ENCODE measurements at regions not wholly inside any gene's neighbourhood (a gene's known extent, or its start where the extent isn't known, plus 50 kb on each side); places are given as distances from the start of the nearest gene placed in this dataset.

- Histone ChIP-seq H2AK5ac (ENCODE audit: low read length) (no peak overlapping the region), H3K4me2 (ENCODE audit: low read length) (no peak overlapping the region), H2BK5ac (ENCODE audit: low read depth, low read length, poor library complexity) (no peak overlapping the region), H4K91ac (ENCODE audit: low read depth, low read length) (no peak overlapping the region), H3K79me2 (ENCODE audit: control insufficient read depth, insufficient read depth, low read length, poor library complexity) (no peaks in the 10 kb centered on the region), H3K4me1 (ENCODE audit: control insufficient read depth in 1 of 2, insufficient read depth in 2 of 2, low read length in 2 of 2) (no peaks in the 10 kb centered on the region), H3K79me1 (ENCODE audit: low read length) (no peaks in the 10 kb centered on the region), H3K4ac (ENCODE audit: low read depth, low read length) (no peak overlapping the region), H3K14ac (ENCODE audit: low read length) (no peak overlapping the region), H2BK120ac (ENCODE audit: insufficient read depth, low read length, poor library complexity) (no peak overlapping the region), H3K23ac (ENCODE audit: low read length) (no peak overlapping the region), H3K9ac (ENCODE audit: low read length) (no peak overlapping the region), H3K27me3 (ENCODE audit: insufficient read depth, low read length) (no peaks in the 10 kb centered on the region), H3K18ac (ENCODE audit: low read length) (no peak overlapping the region), H3K4me3 (ENCODE audit: low read depth, low read length) (no peak overlapping the region), H4K12ac (ENCODE audit: low read depth, low read length) (no peak overlapping the region), H4K8ac (ENCODE audit: low read depth, low read length) (no peak overlapping the region), H3K36me3 (ENCODE audit: control insufficient read depth in 1 of 2, insufficient read depth in 2 of 2, low read length in 2 of 2) (no peaks in the 10 kb centered on the region), H3K9me3 (ENCODE audit: insufficient read depth, low read depth, low read length) (no peaks in the 10 kb centered on the region), H2BK12ac (ENCODE audit: low read length) (no peak overlapping the region), H2AFZ (ENCODE audit: insufficient read depth, low read length, poor library complexity) (no peak overlapping the region), H3K27ac (ENCODE audit: low read depth, low read length) (no peak overlapping the region)
- WGBS (ENCODE audit: extremely low coverage, insufficient coverage, insufficient read length), result no CpG with 5 or more reads among the region's 9 CpGs
- no peak for DNase-seq
Observed at GRCh38 chr5:124948062-124948753, 201.8 kb upstream of the ZNF608 start.

GRCh38 chr5:124948754-124949275 is 202.4 kb upstream of the ZNF608 start:
- Histone ChIP-seq H2AFZ (ENCODE audit: insufficient read depth, low read length, poor library complexity) (no peak overlapping the region), H3K18ac (ENCODE audit: low read length) (no peak overlapping the region), H3K79me2 (ENCODE audit: control insufficient read depth, insufficient read depth, low read length, poor library complexity) (no peaks in the 10 kb centered on the region), H3K4ac (ENCODE audit: low read depth, low read length) (no peak overlapping the region), H2BK5ac (ENCODE audit: low read depth, low read length, poor library complexity) (no peak overlapping the region), H3K4me2 (ENCODE audit: low read length) (no peak overlapping the region), H3K27me3 (ENCODE audit: insufficient read depth, low read length) (no peaks in the 10 kb centered on the region), H4K91ac (ENCODE audit: low read depth, low read length) (no peak overlapping the region), H2BK120ac (ENCODE audit: insufficient read depth, low read length, poor library complexity) (no peak overlapping the region), H4K12ac (ENCODE audit: low read depth, low read length) (no peak overlapping the region), H3K23ac (ENCODE audit: low read length) (no peak overlapping the region), H2AK5ac (ENCODE audit: low read length) (no peak overlapping the region), H3K9ac (ENCODE audit: low read length) (no peak overlapping the region), H3K4me3 (ENCODE audit: low read depth, low read length) (no peak overlapping the region), H3K36me3 (ENCODE audit: control insufficient read depth in 1 of 2, insufficient read depth in 2 of 2, low read length in 2 of 2) (no peaks in the 10 kb centered on the region), H3K4me1 (ENCODE audit: control insufficient read depth in 1 of 2, insufficient read depth in 2 of 2, low read length in 2 of 2) (no peaks in the 10 kb centered on the region), H3K79me1 (ENCODE audit: low read length) (no peaks in the 10 kb centered on the region), H3K27ac (ENCODE audit: low read depth, low read length) (no peak overlapping the region), H3K9me3 (ENCODE audit: insufficient read depth, low read depth, low read length) (no peaks in the 10 kb centered on the region), H3K14ac (ENCODE audit: low read length) (no peak overlapping the region), H4K8ac (ENCODE audit: low read depth, low read length) (no peak overlapping the region), H2BK12ac (ENCODE audit: low read length) (no peak overlapping the region)
- WGBS (ENCODE audit: extremely low coverage, insufficient coverage, insufficient read length), result no CpG with 5 or more reads among the region's 4 CpGs
- no peak for DNase-seq

DNA sequence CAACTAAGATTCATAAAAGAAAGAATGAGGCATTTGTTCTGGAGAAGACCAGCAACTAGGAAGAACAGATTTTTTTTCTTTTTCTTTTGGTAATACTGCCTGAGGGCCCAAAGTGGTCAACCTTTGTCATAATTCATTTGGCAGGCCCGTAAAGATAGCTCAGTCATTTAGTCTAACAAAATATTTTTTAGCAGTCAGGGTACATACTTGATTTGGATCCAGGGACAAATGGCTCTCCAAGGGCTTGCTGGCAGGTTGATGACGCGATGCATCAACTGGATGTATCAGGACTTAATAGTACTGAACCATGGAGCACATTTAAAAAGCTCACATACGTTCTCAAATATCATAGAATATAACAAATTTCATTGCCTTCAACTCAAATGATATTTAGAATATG is 203.4 kb upstream of the ZNF608 start:
- H4K8ac ChIP-seq (ENCODE audit: low read depth, low read length), result no peak overlapping the region
- no peak overlapping the region for H2BK12ac ChIP-seq (ENCODE audit: low read length)
- no peak overlapping the region for H2BK120ac ChIP-seq (ENCODE audit: insufficient read depth, low read length, poor library complexity)
- no peak overlapping the region for H3K4ac ChIP-seq (ENCODE audit: low read depth, low read length)
- no peak overlapping the region for H2AK5ac ChIP-seq (ENCODE audit: low read length)
- no peaks in the 10 kb centered on the region for H3K79me1 ChIP-seq (ENCODE audit: low read length)
- DNase-seq, result peak in 1 of 2 donors; percentile 35
- no peak overlapping the region for H4K12ac ChIP-seq (ENCODE audit: low read depth, low read length)
- H3K4me3 ChIP-seq (ENCODE audit: low read depth, low read length), result no peak overlapping the region
- no peak overlapping the region for H3K18ac ChIP-seq (ENCODE audit: low read length)
- H3K27me3 ChIP-seq (ENCODE audit: insufficient read depth, low read length), result no peaks in the 10 kb centered on the region
- H3K36me3 ChIP-seq (ENCODE audit: control insufficient read depth in 1 of 2, insufficient read depth in 2 of 2, low read length in 2 of 2), result no peaks in the 10 kb centered on the region
- H3K9me3 ChIP-seq (ENCODE audit: insufficient read depth, low read depth, low read length), result no peaks in the 10 kb centered on the region
- H4K91ac ChIP-seq (ENCODE audit: low read depth, low read length), result no peak overlapping the region
- no CpG with 5 or more reads among the region's 4 CpGs for WGBS (ENCODE audit: extremely low coverage, insufficient coverage, insufficient read length)
- no peaks in the 10 kb centered on the region for H3K79me2 ChIP-seq (ENCODE audit: control insufficient read depth, insufficient read depth, low read length, poor library complexity)
- H3K4me2 ChIP-seq (ENCODE audit: low read length), result no peak overlapping the region
- H2BK5ac ChIP-seq (ENCODE audit: low read depth, low read length, poor library complexity), result no peak overlapping the region
- no peak overlapping the region for H3K23ac ChIP-seq (ENCODE audit: low read length)
- no peak overlapping the region for H2AFZ ChIP-seq (ENCODE audit: insufficient read depth, low read length, poor library complexity)
- no peak overlapping the region for H3K9ac ChIP-seq (ENCODE audit: low read length)
- H3K14ac ChIP-seq (ENCODE audit: low read length), result no peak overlapping the region
- H3K27ac ChIP-seq (ENCODE audit: low read depth, low read length), result no peak overlapping the region
- H3K4me1 ChIP-seq (ENCODE audit: control insufficient read depth in 1 of 2, insufficient read depth in 2 of 2, low read length in 2 of 2), result no peaks in the 10 kb centered on the region

- H3K79me1 ChIP-seq (ENCODE audit: low read length), result no peaks in the 10 kb centered on the region
- H2BK12ac ChIP-seq (ENCODE audit: low read length), result no peak overlapping the region
- H4K12ac ChIP-seq (ENCODE audit: low read depth, low read length), result no peak overlapping the region
- H4K91ac ChIP-seq (ENCODE audit: low read depth, low read length), result no peak overlapping the region
- H3K27ac ChIP-seq (ENCODE audit: low read depth, low read length), result no peak overlapping the region
- no peak overlapping the region for H3K4me2 ChIP-seq (ENCODE audit: low read length)
- no peak overlapping the region for H4K8ac ChIP-seq (ENCODE audit: low read depth, low read length)
- WGBS (ENCODE audit: extremely low coverage, insufficient coverage, insufficient read length), result no CpG with 5 or more reads among the region's 3 CpGs
- no peak overlapping the region for H3K4ac ChIP-seq (ENCODE audit: low read depth, low read length)
- no peaks in the 10 kb centered on the region for H3K79me2 ChIP-seq (ENCODE audit: control insufficient read depth, insufficient read depth, low read length, poor library complexity)
- no peaks in the 10 kb centered on the region for H3K27me3 ChIP-seq (ENCODE audit: insufficient read depth, low read length)
- no peaks in the 10 kb centered on the region for H3K9me3 ChIP-seq (ENCODE audit: insufficient read depth, low read depth, low read length)
- H3K9ac ChIP-seq (ENCODE audit: low read length), result no peak overlapping the region
- no peak overlapping the region for H3K4me3 ChIP-seq (ENCODE audit: low read depth, low read length)
- no peak overlapping the region for H3K14ac ChIP-seq (ENCODE audit: low read length)
- no peak overlapping the region for H2AFZ ChIP-seq (ENCODE audit: insufficient read depth, low read length, poor library complexity)
- H2BK5ac ChIP-seq (ENCODE audit: low read depth, low read length, poor library complexity), result no peak overlapping the region
- no peaks in the 10 kb centered on the region for H3K36me3 ChIP-seq (ENCODE audit: control insufficient read depth in 1 of 2, insufficient read depth in 2 of 2, low read length in 2 of 2)
- H3K18ac ChIP-seq (ENCODE audit: low read length), result no peak overlapping the region
- no peak overlapping the region for H2AK5ac ChIP-seq (ENCODE audit: low read length)
- no peaks in the 10 kb centered on the region for H3K4me1 ChIP-seq (ENCODE audit: control insufficient read depth in 1 of 2, insufficient read depth in 2 of 2, low read length in 2 of 2)
- H2BK120ac ChIP-seq (ENCODE audit: insufficient read depth, low read length, poor library complexity), result no peak overlapping the region
- no peak for DNase-seq
- no peak overlapping the region for H3K23ac ChIP-seq (ENCODE audit: low read length)
Observed at GRCh38 chr5:124951105-124951504, 204.7 kb upstream of the ZNF608 start.
